ENCODE measurements at regions not wholly inside any gene's neighbourhood (a gene's known extent, or its start where the extent isn't known, plus 50 kb on each side); places are given as distances from the start of the nearest gene placed in this dataset.

GRCh38 chr4:102441978-102442911 is 58.9 kb upstream of the NFKB1 start:
- no peak for DNase-seq

- DNase-seq = no peak
Measured at GRCh38 chr4:102444752-102445151, 56.4 kb upstream of the NFKB1 start.

- no peak for DNase-seq
Measured at GRCh38 chr4:102445213-102445612, 55.9 kb upstream of the NFKB1 start.

- peak in 1 of 2 donors; percentile 38 for DNase-seq
Measured at GRCh38 chr4:102447413-102447812, 53.7 kb upstream of the NFKB1 start.

GRCh38 chr4:102449751-102450352 is 51.3 kb upstream of the NFKB1 start:
- DNase-seq = peak in 1 of 2 donors; percentile 59

- no peak for DNase-seq
Measured at GRCh38 chr4:102451266-102451665, 49.9 kb upstream of the NFKB1 start.
